NT2/D1 (cell line): ENCODE measurements at regions not wholly inside any gene's neighbourhood (a gene's known extent, or its start where the extent isn't known, plus 50 kb on each side); places are given as distances from the start of the nearest gene placed in this dataset.

Source experiments
- DNase-seq: peaks from one replicate; pipeline ENCODE4 v3.0.0-alpha.2; 2011; ENCODE audit warnings: low read depth, low spot score
- H3K27me3 ChIP-seq: 2 replicates; pipeline ENCODE4 v1.6.0; 2011; ENCODE audit warnings: mild to moderate bottlenecking; ENCODE audit not compliant: insufficient read length, insufficient read depth
- H3K36me3 ChIP-seq: 2 replicates; pipeline ENCODE4 v1.6.1; 2011; ENCODE audit warnings: mild to moderate bottlenecking, low read length, mixed read lengths; ENCODE audit not compliant: insufficient read depth, insufficient read length
- H3K4me1 ChIP-seq: 2 replicates; pipeline ENCODE4 v1.5.1; 2011; ENCODE audit not compliant: insufficient read depth, insufficient read length
- H3K4me3 ChIP-seq: 2 replicates; pipeline ENCODE4 v1.5.1; 2011; ENCODE audit warnings: low read depth; ENCODE audit not compliant: insufficient read length
- H3K9ac ChIP-seq: 2 replicates; pipeline ENCODE4 v1.6.0; 2011; ENCODE audit warnings: low read depth; ENCODE audit not compliant: insufficient read length
- H3K9me3 ChIP-seq: 2 replicates; pipeline ENCODE4 v1.5.1; 2011; ENCODE audit warnings: mild to moderate bottlenecking, low read length; ENCODE audit not compliant: insufficient read depth
- SUZ12 ChIP-seq: IDR thresholded peaks from 2 replicates; pipeline ENCODE4 v1.6.1; 2011; ENCODE audit not compliant: insufficient read length, insufficient read depth; ENCODE audit errors: extremely low read depth
- YY1 ChIP-seq: IDR thresholded peaks from 2 replicates; pipeline ENCODE4 v1.6.1; 2011; ENCODE audit not compliant: insufficient read length, insufficient read depth
- ZNF274 ChIP-seq: IDR thresholded peaks from 2 replicates; pipeline ENCODE4 v1.6.1; 2011; ENCODE audit warnings: mild to moderate bottlenecking, low read depth, low read length

DNA sequence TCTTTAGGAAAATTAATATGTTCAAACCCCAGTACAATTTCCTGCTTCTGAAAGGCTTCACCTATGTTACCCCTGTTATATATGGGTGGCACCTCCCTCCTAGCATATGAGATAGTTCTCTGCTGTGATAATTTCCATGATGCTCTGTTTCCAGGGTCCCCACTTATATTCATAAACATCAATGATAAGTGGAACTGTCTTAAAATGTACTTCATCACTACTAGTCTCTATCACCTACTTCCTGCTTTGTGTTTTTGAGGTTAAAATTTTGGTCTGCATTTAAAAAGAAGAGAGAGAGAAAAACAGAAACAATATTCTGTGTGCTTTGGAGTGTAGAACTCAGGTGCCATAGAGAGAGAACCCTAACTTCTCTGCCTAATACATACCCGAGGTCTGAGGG, 234.7 kb downstream of the HTR1A start:
- TF ChIP-seq SUZ12 (no peak), YY1 (no peak), ZNF274 (no peak)
- no peak for DNase-seq
- no peaks in the 10 kb centered on the region for H3K36me3 ChIP-seq
- no peaks in the 10 kb centered on the region for H3K4me1 ChIP-seq
- H3K9ac ChIP-seq, result no peak overlapping the region
- no peak overlapping the region for H3K4me3 ChIP-seq
- no peaks in the 10 kb centered on the region for H3K9me3 ChIP-seq
- no peaks in the 10 kb centered on the region for H3K27me3 ChIP-seq

DNA sequence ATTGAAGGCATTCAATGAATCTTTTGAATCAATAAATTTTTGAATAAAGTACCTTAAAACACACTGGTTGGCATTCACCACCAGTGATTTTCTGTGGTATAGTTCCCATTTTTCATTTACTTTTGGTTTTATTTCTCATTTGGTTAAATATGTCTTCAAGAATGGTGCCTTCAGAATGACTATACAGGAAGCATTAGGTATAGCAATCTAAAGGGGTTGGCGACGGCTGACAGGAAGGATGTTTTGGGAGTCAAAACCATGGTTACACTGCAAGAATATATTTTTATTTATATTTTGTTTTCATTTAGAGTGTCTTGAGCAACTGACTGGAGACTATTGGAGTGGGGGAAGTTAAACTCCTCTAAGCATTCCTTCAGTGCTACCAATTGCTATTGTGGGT, 235.7 kb downstream of the HTR1A start:
- TF ChIP-seq YY1 (no peak), ZNF274 (no peak), SUZ12 (no peak)

DNA sequence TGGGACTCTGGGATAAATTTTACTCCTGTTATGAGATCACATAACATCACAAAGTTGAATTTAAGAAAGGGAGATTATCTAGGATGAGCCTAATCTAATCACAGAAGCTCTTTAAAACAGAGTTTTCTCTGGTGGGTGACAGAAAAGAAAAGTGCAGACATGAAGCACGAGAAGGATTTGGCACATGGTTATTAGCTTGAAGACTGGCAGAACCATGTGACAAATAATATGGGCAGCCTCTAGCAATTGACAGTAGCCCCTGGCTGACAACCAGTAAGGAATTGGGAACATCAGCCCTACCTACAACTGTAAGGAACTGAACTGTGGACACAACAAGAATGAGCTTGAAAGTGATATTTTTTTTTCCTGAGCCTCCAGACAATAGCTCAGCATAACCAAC, 243.1 kb downstream of the HTR1A start:
- TF ChIP-seq YY1 (no peak), ZNF274 (no peak), SUZ12 (no peak)
- H3K9me3 ChIP-seq, result no peaks in the 10 kb centered on the region
- H3K27me3 ChIP-seq, result no peaks in the 10 kb centered on the region
- H3K4me3 ChIP-seq, result no peak overlapping the region
- no peaks in the 10 kb centered on the region for H3K36me3 ChIP-seq
- no peak overlapping the region for H3K9ac ChIP-seq
- no peaks in the 10 kb centered on the region for H3K4me1 ChIP-seq
- no peak for DNase-seq

More for the DNA sequence above, 235.7 kb downstream of the HTR1A start:
- Histone ChIP-seq H3K36me3 (no peaks in the 10 kb centered on the region), H3K9me3 (no peaks in the 10 kb centered on the region), H3K4me3 (no peak overlapping the region), H3K4me1 (no peaks in the 10 kb centered on the region), H3K9ac (no peak overlapping the region), H3K27me3 (no peaks in the 10 kb centered on the region)
- DNase-seq, result no peak

DNA sequence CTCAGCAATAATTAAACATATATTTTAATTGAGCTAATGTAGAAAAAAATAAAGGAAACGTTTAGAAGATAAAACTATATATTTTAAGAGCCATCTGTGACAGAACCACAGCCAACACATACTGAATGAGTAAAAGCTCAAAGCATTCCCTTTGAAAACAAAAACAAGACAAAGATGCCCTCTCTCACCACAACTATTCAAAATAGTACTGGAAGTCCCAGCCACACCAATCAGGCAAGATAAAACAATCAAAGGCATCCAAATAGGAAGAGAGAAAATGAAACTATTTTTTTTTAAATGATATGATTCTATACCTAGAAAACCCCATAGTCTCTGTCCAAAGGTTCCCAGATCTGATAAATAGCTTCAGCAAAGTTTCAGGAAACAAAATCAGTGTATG, 262.0 kb downstream of the HTR1A start:
- no peak for DNase-seq
- no peak for TF ChIP-seq SUZ12
- TF ChIP-seq YY1, result no peak
- no peak for TF ChIP-seq ZNF274
- H3K4me3 ChIP-seq, result no peak overlapping the region

DNA sequence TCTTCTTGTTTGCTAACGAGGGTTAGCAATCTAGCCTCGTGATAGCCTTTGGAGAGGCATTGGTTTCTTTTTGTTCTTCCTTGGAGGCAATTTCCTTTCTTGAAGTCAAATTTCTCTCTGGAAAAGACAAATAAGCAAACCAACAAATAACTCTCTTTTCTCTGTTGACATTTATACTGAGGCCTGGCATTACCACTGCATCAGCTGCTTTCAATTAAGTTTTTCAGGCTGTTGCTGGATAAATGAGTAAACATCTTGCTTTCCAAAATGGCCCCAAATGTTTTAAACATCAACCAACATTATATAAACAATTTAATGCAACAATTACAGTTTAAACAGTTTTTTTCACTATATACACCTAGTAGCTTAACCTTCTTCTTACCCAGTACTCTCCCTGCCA, 264.4 kb downstream of the HTR1A start:
- no peak for DNase-seq
- no peaks in the 10 kb centered on the region for H3K9me3 ChIP-seq
- H3K4me1 ChIP-seq, result no peaks in the 10 kb centered on the region
- no peak overlapping the region for H3K9ac ChIP-seq
- no peaks in the 10 kb centered on the region for H3K27me3 ChIP-seq
- TF ChIP-seq SUZ12 (no peak), YY1 (no peak), ZNF274 (no peak)
- no peaks in the 10 kb centered on the region for H3K36me3 ChIP-seq
- no peak overlapping the region for H3K4me3 ChIP-seq

More for the DNA sequence above, 262.0 kb downstream of the HTR1A start:
- H3K4me1 ChIP-seq, result no peaks in the 10 kb centered on the region
- no peaks in the 10 kb centered on the region for H3K27me3 ChIP-seq
- no peaks in the 10 kb centered on the region for H3K36me3 ChIP-seq
- H3K9me3 ChIP-seq, result no peaks in the 10 kb centered on the region
- no peak overlapping the region for H3K9ac ChIP-seq

DNA sequence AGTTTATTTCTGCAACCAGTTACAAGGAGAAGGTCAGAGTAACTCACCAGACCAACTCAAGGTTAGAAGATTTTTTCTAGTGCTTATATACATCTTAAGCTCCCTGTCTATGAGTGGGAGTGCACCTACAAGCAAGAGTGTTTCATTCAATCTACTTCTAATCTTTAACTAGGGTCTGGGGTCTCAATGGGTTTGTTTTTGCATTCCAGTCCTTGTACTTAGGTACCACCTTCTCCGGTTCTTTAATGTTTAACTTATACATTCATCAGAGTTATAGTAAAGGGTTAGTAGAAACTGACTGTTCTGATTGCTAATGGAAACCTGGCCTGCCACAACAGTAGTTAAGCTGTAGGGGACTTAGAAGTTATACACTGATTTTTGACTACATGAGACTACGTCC, 271.7 kb downstream of the HTR1A start:
- H3K4me3 ChIP-seq, result no peak overlapping the region
- H3K4me1 ChIP-seq, result no peaks in the 10 kb centered on the region
- H3K36me3 ChIP-seq, result no peaks in the 10 kb centered on the region
- H3K9ac ChIP-seq, result no peak overlapping the region
- no peak for DNase-seq
- H3K9me3 ChIP-seq, result no peaks in the 10 kb centered on the region
- no peak for TF ChIP-seq SUZ12
- no peak for TF ChIP-seq YY1
- no peak for TF ChIP-seq ZNF274
- no peaks in the 10 kb centered on the region for H3K27me3 ChIP-seq

DNA sequence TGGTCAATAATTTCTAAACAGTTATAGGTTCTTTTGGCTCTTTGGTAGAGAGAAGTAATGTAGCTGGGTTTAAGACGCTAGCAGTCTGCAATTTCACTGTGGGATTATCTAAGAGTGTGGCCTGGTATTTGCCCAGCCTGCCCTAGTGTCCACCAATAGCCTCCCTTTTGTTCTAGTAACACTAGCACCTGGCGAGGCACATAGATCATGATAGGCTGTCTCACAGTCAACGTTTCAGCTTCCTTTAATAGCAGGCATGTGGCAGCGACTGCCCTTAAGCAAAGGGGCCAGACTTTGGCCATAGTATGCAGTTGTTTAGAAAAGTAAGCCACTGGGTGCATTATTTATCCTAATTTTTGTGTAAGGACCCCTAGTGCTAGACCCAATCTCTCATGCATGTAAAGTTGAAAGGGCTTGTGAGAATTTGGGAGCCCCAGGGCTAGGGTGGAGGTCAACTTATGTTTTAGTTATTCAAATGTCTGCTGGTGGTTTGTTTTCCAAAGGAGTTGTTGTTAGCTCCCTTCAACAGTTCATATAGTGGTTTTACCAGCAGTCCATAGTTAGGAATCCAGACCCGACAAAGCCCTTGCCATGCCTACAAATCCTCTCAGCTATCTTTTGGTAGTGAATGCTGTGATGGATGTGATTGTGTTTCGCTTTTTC, 274.3 kb downstream of the HTR1A start:
- Histone ChIP-seq H3K4me1 (no peaks in the 10 kb centered on the region), H3K9ac (no peak overlapping the region), H3K27me3 (no peaks in the 10 kb centered on the region), H3K4me3 (no peak overlapping the region), H3K36me3 (no peaks in the 10 kb centered on the region), H3K9me3 (no peaks in the 10 kb centered on the region)
- DNase-seq, result peak; percentile 1
- no peak for TF ChIP-seq YY1
- TF ChIP-seq ZNF274, result no peak
- no peak for TF ChIP-seq SUZ12

DNA sequence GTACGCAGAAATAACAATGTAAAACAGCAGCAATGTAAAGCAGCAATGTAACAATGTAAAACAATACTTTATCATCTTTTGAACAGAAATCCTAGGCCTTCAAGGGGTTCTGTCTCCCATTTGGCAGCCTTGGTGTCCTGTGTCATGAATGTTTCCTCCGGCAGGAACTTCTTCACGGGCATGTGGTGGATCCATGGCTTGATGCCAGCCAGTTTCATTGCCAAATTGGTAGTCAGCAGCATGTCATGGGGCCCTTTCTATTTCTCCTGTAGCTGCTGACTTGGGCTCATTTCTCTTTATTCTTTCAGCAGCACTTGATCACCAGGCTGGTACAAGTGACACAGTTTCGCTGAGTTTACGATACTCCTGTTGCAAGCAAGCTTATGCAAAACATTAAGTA, 275.3 kb downstream of the HTR1A start:
- no peak for DNase-seq
- H3K9me3 ChIP-seq, result no peaks in the 10 kb centered on the region
- H3K4me3 ChIP-seq, result no peak overlapping the region
- H3K4me1 ChIP-seq, result no peaks in the 10 kb centered on the region
- H3K27me3 ChIP-seq, result no peaks in the 10 kb centered on the region
- H3K9ac ChIP-seq, result no peak overlapping the region
- TF ChIP-seq YY1 (no peak), ZNF274 (no peak), SUZ12 (no peak)
- H3K36me3 ChIP-seq, result no peaks in the 10 kb centered on the region
